Progenitor cell of endocrine pancreas (in vitro differentiated cells): ENCODE measurements at regions not wholly inside any gene's neighbourhood (a gene's known extent, or its start where the extent isn't known, plus 50 kb on each side); places are given as distances from the start of the nearest gene placed in this dataset.

ENCODE experiments used
- DNase-seq: peaks from one replicate; pipeline ENCODE4 v3.0.0; 2021; ENCODE audit warnings: low spot score; ENCODE audit not compliant: unreplicated experiment
- H3K27ac Mint-ChIP-seq: 2 replicates; pipeline ENCODE4 v1.8.0; 2021; ENCODE audit warnings: mild to moderate bottlenecking, moderate library complexity, mixed read lengths
- H3K27me3 Mint-ChIP-seq: 2 replicates; pipeline ENCODE4 v1.8.0; 2021; ENCODE audit warnings: mixed read lengths
- H3K36me3 Mint-ChIP-seq: 2 replicates; pipeline ENCODE4 v1.8.0; 2022; ENCODE audit warnings: mixed read lengths; ENCODE audit not compliant: insufficient read depth
- H3K4me1 Mint-ChIP-seq: 2 replicates; pipeline ENCODE4 v1.8.0; 2021; ENCODE audit warnings: low read depth, mixed read lengths
- H3K4me3 Mint-ChIP-seq: 2 replicates; pipeline ENCODE4 v1.8.0; 2021; ENCODE audit warnings: low read depth, mild to moderate bottlenecking, moderate library complexity, mixed read lengths
- H3K9me3 Mint-ChIP-seq: 2 replicates; pipeline ENCODE4 v1.8.0; 2021; ENCODE audit warnings: low read depth, mixed read lengths
- TF ChIP-seq, protein P1 (sequence below): fragments of 200-600 bp; sonication (generic); IDR thresholded peaks from one replicate; pipeline ENCODE4 v1.5.0; 2021; ENCODE audit warnings: antibody characterized with exemption, mild to moderate bottlenecking; ENCODE audit not compliant: unreplicated experiment

GRCh38 chr7:110017405-110017804, 1073.5 kb upstream of the LRRN3 start:
- Mint-ChIP-seq H3K4me3 (no peak overlapping the region), H3K27me3 (no peaks in the 10 kb centered on the region), H3K4me1 (peaks cover 9% of the 10 kb centered on the region), H3K27ac (no peak overlapping the region), H3K9me3 (no peaks in the 10 kb centered on the region), H3K36me3 (no peaks in the 10 kb centered on the region)
- DNase-seq: no peak
- TF ChIP-seq, protein P1, sequence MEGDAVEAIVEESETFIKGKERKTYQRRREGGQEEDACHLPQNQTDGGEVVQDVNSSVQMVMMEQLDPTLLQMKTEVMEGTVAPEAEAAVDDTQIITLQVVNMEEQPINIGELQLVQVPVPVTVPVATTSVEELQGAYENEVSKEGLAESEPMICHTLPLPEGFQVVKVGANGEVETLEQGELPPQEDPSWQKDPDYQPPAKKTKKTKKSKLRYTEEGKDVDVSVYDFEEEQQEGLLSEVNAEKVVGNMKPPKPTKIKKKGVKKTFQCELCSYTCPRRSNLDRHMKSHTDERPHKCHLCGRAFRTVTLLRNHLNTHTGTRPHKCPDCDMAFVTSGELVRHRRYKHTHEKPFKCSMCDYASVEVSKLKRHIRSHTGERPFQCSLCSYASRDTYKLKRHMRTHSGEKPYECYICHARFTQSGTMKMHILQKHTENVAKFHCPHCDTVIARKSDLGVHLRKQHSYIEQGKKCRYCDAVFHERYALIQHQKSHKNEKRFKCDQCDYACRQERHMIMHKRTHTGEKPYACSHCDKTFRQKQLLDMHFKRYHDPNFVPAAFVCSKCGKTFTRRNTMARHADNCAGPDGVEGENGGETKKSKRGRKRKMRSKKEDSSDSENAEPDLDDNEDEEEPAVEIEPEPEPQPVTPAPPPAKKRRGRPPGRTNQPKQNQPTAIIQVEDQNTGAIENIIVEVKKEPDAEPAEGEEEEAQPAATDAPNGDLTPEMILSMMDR: no peak

DNA sequence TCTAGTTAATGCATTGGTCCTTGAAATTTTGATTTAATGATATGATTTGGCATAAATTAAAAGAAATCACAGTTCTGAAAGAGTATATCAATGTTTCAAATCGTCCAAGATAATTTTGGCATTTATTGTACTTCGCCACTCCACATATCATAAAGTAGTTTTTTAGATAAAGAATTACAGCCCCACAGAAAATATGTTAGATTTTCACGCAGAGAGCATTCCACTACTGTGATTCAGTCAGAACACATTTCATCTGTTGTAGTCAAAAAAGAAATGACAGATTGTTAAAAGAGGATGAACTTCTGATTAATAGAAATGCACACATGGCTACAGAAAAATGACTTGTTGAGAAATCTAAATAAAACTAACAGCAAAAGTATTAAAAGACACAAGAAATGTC, 1063.5 kb upstream of the LRRN3 start:
- H3K4me3 Mint-ChIP-seq: no peak overlapping the region
- DNase-seq: no peak
- H3K9me3 Mint-ChIP-seq: peaks cover 4% of the 10 kb centered on the region
- H3K4me1 Mint-ChIP-seq: no peaks in the 10 kb centered on the region
- H3K27me3 Mint-ChIP-seq: no peaks in the 10 kb centered on the region
- no peak overlapping the region for H3K27ac Mint-ChIP-seq
- no peaks in the 10 kb centered on the region for H3K36me3 Mint-ChIP-seq
- TF ChIP-seq, protein P1: no peak

DNA sequence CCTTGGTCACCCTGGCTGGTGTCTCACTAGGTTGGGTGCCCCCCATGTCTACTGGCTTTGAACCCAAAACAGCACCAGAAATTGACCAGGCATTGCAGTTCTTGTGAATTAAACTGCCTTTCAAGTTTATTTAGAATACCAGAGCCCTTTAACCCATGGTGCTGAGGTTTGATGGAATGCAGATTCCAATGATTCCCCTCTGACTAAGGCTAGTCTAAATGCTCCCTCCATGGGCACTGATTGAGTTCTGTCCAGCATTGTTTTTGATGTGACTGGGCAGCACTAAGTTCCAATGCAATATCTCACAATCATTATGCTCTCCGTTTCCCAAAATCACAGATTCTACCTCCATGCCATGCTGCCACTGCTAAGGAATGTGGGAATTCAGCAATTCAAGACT, 1047.4 kb upstream of the LRRN3 start:
- DNase-seq: no peak
- TF ChIP-seq, protein P1: no peak
- Mint-ChIP-seq H3K36me3 (no peaks in the 10 kb centered on the region), H3K4me1 (peaks cover 12% of the 10 kb centered on the region), H3K4me3 (no peak overlapping the region), H3K9me3 (peaks cover 18% of the 10 kb centered on the region), H3K27ac (no peak overlapping the region), H3K27me3 (no peaks in the 10 kb centered on the region)

DNA sequence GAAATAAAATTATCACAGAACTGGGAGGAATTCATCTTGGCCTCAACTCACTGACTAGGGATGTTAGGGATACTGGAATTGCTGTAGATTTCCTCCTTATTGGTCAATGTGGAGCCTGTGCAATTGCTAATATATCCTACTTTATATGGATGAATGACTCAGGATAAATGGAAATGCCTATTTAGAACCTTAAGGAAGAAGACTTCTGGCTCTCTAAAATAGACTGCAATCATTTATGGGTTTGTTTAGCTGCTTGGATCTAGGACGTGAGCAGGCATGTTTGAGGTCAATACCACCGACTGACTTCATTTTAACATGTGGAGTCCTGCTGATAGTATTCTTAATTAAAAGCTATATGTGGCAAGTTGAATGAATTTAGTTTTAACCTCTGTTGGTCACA, 1040.1 kb upstream of the LRRN3 start:
- Mint-ChIP-seq H3K27me3 (no peaks in the 10 kb centered on the region), H3K4me3 (no peak overlapping the region), H3K27ac (no peak overlapping the region), H3K4me1 (no peaks in the 10 kb centered on the region), H3K36me3 (peaks cover 1% of the 10 kb centered on the region), H3K9me3 (peaks cover 13% of the 10 kb centered on the region)
- TF ChIP-seq, protein P1: no peak
- DNase-seq: no peak

DNA sequence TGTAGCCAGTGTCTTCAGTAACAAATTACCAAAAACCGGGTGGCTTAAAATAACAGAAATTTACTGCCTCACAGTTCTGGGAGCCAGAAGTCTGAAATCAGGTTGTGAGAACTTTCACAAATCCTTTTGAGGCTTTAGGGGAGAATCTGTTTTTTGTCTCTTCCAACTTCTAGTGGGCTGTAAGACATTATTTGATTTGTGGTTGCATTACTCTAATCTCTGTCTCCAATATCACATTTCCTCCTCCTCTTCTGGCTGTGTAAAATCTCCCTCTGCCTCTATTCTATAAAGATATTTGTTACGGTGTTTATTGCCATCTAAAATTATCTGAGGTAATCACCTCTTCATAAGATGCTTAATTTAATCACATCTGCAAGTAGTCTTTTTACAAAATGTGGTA, 1039.6 kb upstream of the LRRN3 start:
- no peaks in the 10 kb centered on the region for H3K27me3 Mint-ChIP-seq
- peaks cover 1% of the 10 kb centered on the region for H3K36me3 Mint-ChIP-seq
- peaks cover 13% of the 10 kb centered on the region for H3K9me3 Mint-ChIP-seq
- TF ChIP-seq, protein P1: no peak
- H3K4me3 Mint-ChIP-seq: no peak overlapping the region
- no peak overlapping the region for H3K27ac Mint-ChIP-seq
- peaks cover 5% of the 10 kb centered on the region for H3K4me1 Mint-ChIP-seq
- no peak for DNase-seq
